ENCODE measurements at regions not wholly inside any gene's neighbourhood (a gene's known extent, or its start where the extent isn't known, plus 50 kb on each side); places are given as distances from the start of the nearest gene placed in this dataset.

DNA sequence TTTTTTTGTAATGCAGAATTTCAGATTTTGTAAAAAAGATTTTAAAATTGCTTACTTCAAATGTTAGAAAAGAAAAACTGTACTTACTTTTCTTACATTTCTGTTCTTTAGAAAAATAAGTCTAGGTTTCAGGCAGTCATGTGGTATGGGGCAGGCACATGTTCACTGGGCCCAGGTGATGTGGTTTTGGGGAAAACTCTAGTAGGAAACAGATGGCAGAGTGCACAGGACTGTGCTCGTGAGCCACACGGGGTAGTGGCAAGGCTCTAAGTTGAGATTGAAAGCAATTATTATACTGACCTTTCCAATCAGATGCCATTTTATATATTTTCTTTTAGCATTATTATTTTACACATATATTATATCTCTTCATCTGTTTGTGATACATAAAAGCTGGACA, 1036.9 kb upstream of the TMEFF2 start (continued):
- TF ChIP-seq, protein P1, sequence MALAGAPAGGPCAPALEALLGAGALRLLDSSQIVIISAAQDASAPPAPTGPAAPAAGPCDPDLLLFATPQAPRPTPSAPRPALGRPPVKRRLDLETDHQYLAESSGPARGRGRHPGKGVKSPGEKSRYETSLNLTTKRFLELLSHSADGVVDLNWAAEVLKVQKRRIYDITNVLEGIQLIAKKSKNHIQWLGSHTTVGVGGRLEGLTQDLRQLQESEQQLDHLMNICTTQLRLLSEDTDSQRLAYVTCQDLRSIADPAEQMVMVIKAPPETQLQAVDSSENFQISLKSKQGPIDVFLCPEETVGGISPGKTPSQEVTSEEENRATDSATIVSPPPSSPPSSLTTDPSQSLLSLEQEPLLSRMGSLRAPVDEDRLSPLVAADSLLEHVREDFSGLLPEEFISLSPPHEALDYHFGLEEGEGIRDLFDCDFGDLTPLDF (CRISPR knock-in tag; IDR thresholded peaks at IDR 0.05) = no peak
- no peak for TF ChIP-seq RELA (CRISPR knock-in tag; IDR thresholded peaks at IDR 0.05)
- TF ChIP-seq TBP (CRISPR knock-in tag; IDR thresholded peaks at IDR 0.05) = no peak

DNA sequence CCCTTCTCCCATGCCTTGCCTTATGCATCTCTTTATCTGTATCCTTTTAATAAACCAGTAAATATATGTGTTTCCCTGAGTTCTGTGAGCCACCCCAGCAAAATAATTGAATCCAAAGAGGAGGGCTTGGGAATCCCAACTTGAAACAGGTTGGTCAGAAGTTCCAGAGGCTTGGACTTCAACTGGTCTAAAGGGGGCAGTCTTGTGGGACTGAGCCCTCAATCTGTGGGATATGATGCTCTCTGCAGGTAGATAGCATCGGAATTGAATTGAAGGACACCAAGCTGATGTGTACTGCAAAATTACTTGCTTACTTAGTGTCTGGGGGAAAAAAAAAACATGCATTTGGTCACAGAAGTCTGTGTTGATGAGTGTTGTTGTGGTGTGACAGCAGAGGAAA, 1033.5 kb upstream of the TMEFF2 start:
- no peak overlapping the region for H3K27ac ChIP-seq (ENCODE audit: extremely low read length, insufficient read depth, low read length)
- H3K9ac ChIP-seq (ENCODE audit: insufficient read depth, low read depth, low read length) = no peak overlapping the region
- intact Hi-C loops (cut with micrococcal nuclease; ENCODE audit: unreplicated experiment) (no loop called here), in situ Hi-C loops (cut with HindIII; ENCODE audit: extremely low pct_ligation_motif_present, low pct_unique_long_range_greater_than_20kb) (no loop called here)
- no peaks in the 10 kb centered on the region for H3K4me1 ChIP-seq (ENCODE audit: insufficient read depth, low read length)
- H3K27me3 ChIP-seq (ENCODE audit: control insufficient read depth in 1 of 2, insufficient read depth in 2 of 2, low read length in 2 of 2) = no peaks in the 10 kb centered on the region
- 6% methylated on average over 1 of the region's 1 CpG for WGBS (ENCODE audit: low lambda C conversion rate)
- TF ChIP-seq, protein P2, sequence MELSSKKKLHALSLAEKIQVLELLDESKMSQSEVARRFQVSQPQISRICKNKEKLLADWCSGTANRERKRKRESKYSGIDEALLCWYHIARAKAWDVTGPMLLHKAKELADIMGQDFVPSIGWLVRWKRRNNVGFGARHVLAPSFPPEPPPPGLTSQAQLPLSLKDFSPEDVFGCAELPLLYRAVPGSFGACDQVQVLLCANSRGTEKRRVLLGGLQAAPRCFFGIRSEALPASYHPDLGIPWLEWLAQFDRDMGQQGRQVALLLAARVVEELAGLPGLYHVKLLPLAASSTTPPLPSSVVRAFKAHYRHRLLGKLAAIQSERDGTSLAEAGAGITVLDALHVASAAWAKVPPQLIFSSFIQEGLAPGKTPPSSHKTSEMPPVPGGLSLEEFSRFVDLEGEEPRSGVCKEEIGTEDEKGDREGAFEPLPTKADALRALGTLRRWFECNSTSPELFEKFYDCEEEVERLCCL (CRISPR knock-in tag; IDR thresholded peaks at IDR 0.05; ENCODE audit: borderline replicate concordance) = no peak
- TF ChIP-seq NFKB2 (CRISPR knock-in tag; IDR thresholded peaks at IDR 0.05; ENCODE audit: borderline replicate concordance) (no peak), SKI (IDR thresholded peaks at IDR 0.05; ENCODE audit: partially characterized antibody) (no peak), SRSF1 (optimal IDR thresholded peaks at IDR 0.05; ENCODE audit: low read depth, low read length) (no peak), RFXAP (CRISPR knock-in tag; IDR thresholded peaks at IDR 0.05; ENCODE audit: borderline replicate concordance) (no peak), SP2 (CRISPR knock-in tag; IDR thresholded peaks at IDR 0.05) (no peak), GZF1 (CRISPR knock-in tag; IDR thresholded peaks at IDR 0.05) (no peak), TOE1 (CRISPR knock-in tag; IDR thresholded peaks at IDR 0.05) (no peak), ZNF333 (CRISPR knock-in tag; IDR thresholded peaks at IDR 0.05; ENCODE audit: borderline replicate concordance) (no peak), RBAK (CRISPR knock-in tag; IDR thresholded peaks at IDR 0.05) (no peak), ZMAT3 (CRISPR knock-in tag; conservative IDR thresholded peaks at IDR 0.05) (no peak), ZNF550 (CRISPR knock-in tag; IDR thresholded peaks at IDR 0.05; ENCODE audit: borderline replicate concordance) (no peak), ZNF530 (CRISPR knock-in tag; IDR thresholded peaks at IDR 0.05; ENCODE audit: low read depth) (no peak)
- TF ChIP-seq, protein P3, sequence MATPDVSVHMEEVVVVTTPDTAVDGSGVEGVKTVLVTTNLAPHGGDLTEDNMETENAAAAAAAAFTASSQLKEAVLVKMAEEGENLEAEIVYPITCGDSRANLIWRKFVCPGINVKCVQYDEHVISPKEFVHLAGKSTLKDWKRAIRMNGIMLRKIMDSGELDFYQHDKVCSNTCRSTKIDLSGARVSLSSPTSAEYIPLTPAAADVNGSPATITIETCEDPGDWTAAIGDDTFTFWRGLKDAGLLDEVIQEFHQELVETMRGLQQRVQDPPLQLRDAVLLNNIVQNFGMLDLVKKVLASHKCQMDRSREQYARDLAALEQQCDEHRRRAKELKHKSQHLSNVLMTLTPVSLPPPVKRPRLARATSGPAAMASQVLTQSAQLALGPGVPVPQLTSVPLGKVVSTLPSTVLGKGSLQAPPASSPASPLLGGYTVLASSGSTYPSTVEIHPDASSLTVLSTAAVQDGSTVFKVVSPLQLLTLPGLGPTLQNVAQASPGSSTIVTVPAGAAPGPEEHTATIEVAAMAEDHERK (CRISPR knock-in tag; IDR thresholded peaks at IDR 0.05; ENCODE audit: low read depth) = no peak
- TF ChIP-seq, protein P4, sequence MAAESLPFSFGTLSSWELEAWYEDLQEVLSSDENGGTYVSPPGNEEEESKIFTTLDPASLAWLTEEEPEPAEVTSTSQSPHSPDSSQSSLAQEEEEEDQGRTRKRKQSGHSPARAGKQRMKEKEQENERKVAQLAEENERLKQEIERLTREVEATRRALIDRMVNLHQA (CRISPR knock-in tag; IDR thresholded peaks at IDR 0.05) = no peak
- TF ChIP-seq, protein P5, sequence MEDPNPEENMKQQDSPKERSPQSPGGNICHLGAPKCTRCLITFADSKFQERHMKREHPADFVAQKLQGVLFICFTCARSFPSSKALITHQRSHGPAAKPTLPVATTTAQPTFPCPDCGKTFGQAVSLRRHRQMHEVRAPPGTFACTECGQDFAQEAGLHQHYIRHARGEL (CRISPR knock-in tag; IDR thresholded peaks at IDR 0.05) = no peak
- DNase-seq (ENCODE audit: low spot score) (no peak), ATAC-seq (no peak), FAIRE-seq (no peak)
- no peaks in the 10 kb centered on the region for H4K20me1 ChIP-seq (ENCODE audit: insufficient read depth, low read length)
- H3K79me2 ChIP-seq (ENCODE audit: insufficient read depth, low read length) = no peaks in the 10 kb centered on the region
- no TSS peak for BruUV-seq (replicated peaks)
- CTCF ChIA-PET (ENCODE audit: low intra/inter-chr PET ratio, low total read pairs) = no interaction called here
- H3K36me3 ChIP-seq (replicated peaks in 1 of 2; ENCODE audit: control insufficient read depth in 1 of 2, insufficient read depth in 2 of 2, low read length in 2 of 2) = no peaks in the 10 kb centered on the region
- no peaks in the 10 kb centered on the region for H3K9me3 ChIP-seq (ENCODE audit: low read length)
- H2AFZ ChIP-seq (ENCODE audit: low read length) = no peak overlapping the region
- no peak overlapping the region for H3K4me3 ChIP-seq (replicated peaks in 1 of 3; ENCODE audit: insufficient read depth in 1 of 3, low read depth in 2 of 3, low read length in 3 of 3)
- no peak overlapping the region for H3K4me2 ChIP-seq (ENCODE audit: low read depth, low read length)
- POLR2A ChIA-PET = no interaction called here
